Esophagus muscularis mucosa (tissue), 4 donors: ENCODE measurements at regions not wholly inside any gene's neighbourhood (a gene's known extent, or its start where the extent isn't known, plus 50 kb on each side); places are given as distances from the start of the nearest gene placed in this dataset.

Experiments used
- EP300 ChIP-seq: sonication (generic); formaldehyde crosslinking; IDR thresholded peaks from one replicate; pipeline ENCODE4 v1.6.1; 2017; ENCODE audit warnings: antibody characterized with exemption
- POLR2A ChIP-seq: fragments of 450-650 bp; IDR thresholded peaks from one replicate; pipeline ENCODE4 v1.6.1; 2017; ENCODE audit warnings: antibody characterized with exemption, moderate library complexity, mild to moderate bottlenecking, low read depth
- TF ChIP-seq, protein P1 (sequence below), 3 experiments: fragments of 200-600 bp in 2 of 3; fragments of 450-650 bp in 1 of 3; sonication (generic) in 2 of 3; IDR thresholded peaks; one replicate each; pipeline ENCODE4 v1.5.1; 2017 to 2019; ENCODE audit warnings: antibody characterized with exemption in 3 of 3, mild to moderate bottlenecking in 2 of 3, moderate library complexity in 1 of 3

DNA sequence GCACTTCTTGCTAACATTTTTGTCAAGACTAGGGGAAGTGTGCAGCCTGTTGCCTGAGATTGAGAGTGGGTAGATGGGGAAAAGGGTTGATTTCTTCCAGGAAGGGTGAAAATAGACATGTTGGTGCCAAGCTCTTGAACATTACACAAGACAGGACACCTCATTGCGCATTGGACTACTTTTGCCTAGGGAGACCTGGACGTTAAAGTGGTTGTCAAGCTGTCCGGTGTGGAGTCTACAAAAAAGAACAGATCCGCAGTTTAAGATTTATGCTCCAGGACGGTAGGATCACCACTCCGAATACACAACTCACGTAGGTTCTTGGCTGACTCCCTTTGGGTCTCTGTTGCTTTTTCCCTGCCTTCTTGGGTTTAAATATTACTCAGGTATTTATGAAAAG lies 56.3 kb upstream of the LRIG1 start:
- TF ChIP-seq, protein P1, sequence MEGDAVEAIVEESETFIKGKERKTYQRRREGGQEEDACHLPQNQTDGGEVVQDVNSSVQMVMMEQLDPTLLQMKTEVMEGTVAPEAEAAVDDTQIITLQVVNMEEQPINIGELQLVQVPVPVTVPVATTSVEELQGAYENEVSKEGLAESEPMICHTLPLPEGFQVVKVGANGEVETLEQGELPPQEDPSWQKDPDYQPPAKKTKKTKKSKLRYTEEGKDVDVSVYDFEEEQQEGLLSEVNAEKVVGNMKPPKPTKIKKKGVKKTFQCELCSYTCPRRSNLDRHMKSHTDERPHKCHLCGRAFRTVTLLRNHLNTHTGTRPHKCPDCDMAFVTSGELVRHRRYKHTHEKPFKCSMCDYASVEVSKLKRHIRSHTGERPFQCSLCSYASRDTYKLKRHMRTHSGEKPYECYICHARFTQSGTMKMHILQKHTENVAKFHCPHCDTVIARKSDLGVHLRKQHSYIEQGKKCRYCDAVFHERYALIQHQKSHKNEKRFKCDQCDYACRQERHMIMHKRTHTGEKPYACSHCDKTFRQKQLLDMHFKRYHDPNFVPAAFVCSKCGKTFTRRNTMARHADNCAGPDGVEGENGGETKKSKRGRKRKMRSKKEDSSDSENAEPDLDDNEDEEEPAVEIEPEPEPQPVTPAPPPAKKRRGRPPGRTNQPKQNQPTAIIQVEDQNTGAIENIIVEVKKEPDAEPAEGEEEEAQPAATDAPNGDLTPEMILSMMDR (IDR thresholded peaks at IDR 0.05): no peak
- no peak for TF ChIP-seq EP300
- no peak for TF ChIP-seq POLR2A
